GM12878 (cell line): ENCODE measurements at regions not wholly inside any gene's neighbourhood (a gene's known extent, or its start where the extent isn't known, plus 50 kb on each side); places are given as distances from the start of the nearest gene placed in this dataset.

Source experiments
- ATAC-seq: fragments of 200-7000 bp; cut with Tn5 transposase; 3 replicates; pipeline ENCODE4 v1.9.1; 2020; ENCODE audit warnings: mild to moderate bottlenecking, moderate library complexity
- BruUV-seq: library from RNA; stranded (reverse); fragments of 400-500 nt; replicated peaks from 2 replicates; lab custom pipeline; 2021; lab: Mats Ljungman, UMichigan
- CTCF ChIA-PET: fragments of 300-600 bp; sonication (Branson Sonifier 250); formaldehyde crosslinking; extraction: SDS; loops from one replicate; lab custom pipeline; 2021; ENCODE audit warnings: inconsistent platforms; lab: Yijun Ruan, JAX
- POLR2A ChIA-PET: fragments of 350-600 bp; formaldehyde crosslinking; extraction: SDS; loops from one replicate; lab custom pipeline; 2021; ENCODE audit warnings: inconsistent platforms; lab: Charles Lee
- RAD21 ChIA-PET: fragments of 300-600 bp; sonication (Branson Sonifier 250); formaldehyde crosslinking; loops from one replicate; lab custom pipeline; 2023; ENCODE audit warnings: antibody characterized with exemption; ENCODE audit not compliant: unreplicated experiment; lab: Charles Lee
- SMC1A ChIA-PET: fragments of 300-600 bp; sonication (Branson Sonifier 250); formaldehyde crosslinking; loops from one replicate; lab custom pipeline; 2023; ENCODE audit not compliant: unreplicated experiment, uncharacterized antibody; lab: Charles Lee
- DNase-seq: peaks from one replicate; pipeline ENCODE4 v3.0.0-alpha.2; 2011; ENCODE audit warnings: low read depth, low spot score
- FAIRE-seq: peaks from 3 replicates; lab custom pipeline; 2011; peaks lifted over from hg19 to GRCh38; lab: Jason Lieb, UNC
- H2AFZ ChIP-seq: 2 replicates; pipeline ENCODE4 v1.6.0; 2011; ENCODE audit warnings: low read depth, low read length, control low read depth; ENCODE audit not compliant: control insufficient read depth
- H3K27ac ChIP-seq: 2 replicates; pipeline ENCODE4 v1.5.1; 2011; ENCODE audit warnings: control low read depth; ENCODE audit not compliant: control insufficient read depth, insufficient read depth
- H3K27me3 ChIP-seq, 2 experiments: replicated peaks in 1 of 2; 2 replicates each; pipeline versions ENCODE4 v1.6.0 to v1.6.1; 2011; ENCODE audit warnings: low read length in 1 of 2; ENCODE audit not compliant: control insufficient read depth in 2 of 2, insufficient read depth in 2 of 2
- H3K36me3 ChIP-seq, 2 experiments: 2 replicates each; pipeline ENCODE4 v1.5.1; 2011; ENCODE audit warnings: low read length in 1 of 2; ENCODE audit not compliant: control insufficient read depth in 2 of 2, insufficient read depth in 2 of 2
- H3K4me1 ChIP-seq: 2 replicates; pipeline ENCODE4 v1.6.1; 2011; ENCODE audit warnings: mild to moderate bottlenecking, low read length, moderate library complexity, mixed read lengths; ENCODE audit not compliant: control insufficient read depth, insufficient read depth
- H3K4me2 ChIP-seq: 2 replicates; pipeline ENCODE4 v1.6.0; 2011; ENCODE audit warnings: control low read depth; ENCODE audit not compliant: control insufficient read depth, insufficient read depth
- H3K4me3 ChIP-seq: fragments of 200-600 bp; sonication (generic); 2 replicates; pipeline ENCODE4 v1.5.1; 2016
- H3K79me2 ChIP-seq: 2 replicates; pipeline ENCODE4 v1.6.0; 2011; ENCODE audit warnings: low read length; ENCODE audit not compliant: control insufficient read depth, insufficient read depth
- H3K9ac ChIP-seq: 2 replicates; pipeline ENCODE4 v1.8.0; 2011; ENCODE audit warnings: low read length, control low read depth, mixed read lengths; ENCODE audit not compliant: control insufficient read depth, insufficient read depth
- H3K9me3 ChIP-seq: replicated peaks from 3 replicates; pipeline ENCODE4 v1.5.1; 2011; ENCODE audit warnings: mild to moderate bottlenecking, low read length; ENCODE audit not compliant: control insufficient read depth, insufficient read depth
- H4K20me1 ChIP-seq: 2 replicates; pipeline ENCODE4 v1.6.0; 2011; ENCODE audit not compliant: control insufficient read depth, insufficient read depth
- BMI1 ChIP-seq: fragments of 450-650 bp; IDR thresholded peaks from 2 replicates; pipeline ENCODE4 v1.6.1; 2016; ENCODE audit warnings: mild to moderate bottlenecking, moderate library complexity, borderline replicate concordance
- IRF5 ChIP-seq: fragments of 450-650 bp; IDR thresholded peaks from 2 replicates; pipeline ENCODE4 v1.6.1; 2017; ENCODE audit warnings: borderline replicate concordance
- MLLT1 ChIP-seq: fragments of 450-650 bp; IDR thresholded peaks from 2 replicates; pipeline ENCODE4 v1.6.1; 2016; ENCODE audit warnings: mild to moderate bottlenecking
- NFIC ChIP-seq: IDR thresholded peaks from 2 replicates; pipeline ENCODE4 v1.6.1; 2012; ENCODE audit warnings: low read depth, mild to moderate bottlenecking, inconsistent platforms, low read length, moderate library complexity
- POLR2AphosphoS5 ChIP-seq: IDR thresholded peaks from 2 replicates; pipeline ENCODE4 v1.6.1; 2011; ENCODE audit warnings: mild to moderate bottlenecking, low read length, inconsistent platforms
- TCF3 ChIP-seq: IDR thresholded peaks from 2 replicates; pipeline ENCODE4 v1.6.1; 2012; ENCODE audit warnings: low read depth, mild to moderate bottlenecking, low read length, borderline replicate concordance; ENCODE audit not compliant: insufficient read depth
- ZNF274 ChIP-seq: IDR thresholded peaks from one replicate; pipeline ENCODE4 v1.8.0; 2011; ENCODE audit not compliant: insufficient read length, insufficient read depth
- ZNF687 ChIP-seq: fragments of 450-650 bp; IDR thresholded peaks from 2 replicates; pipeline ENCODE4 v1.6.1; 2017; ENCODE audit warnings: mild to moderate bottlenecking, moderate library complexity
- WGBS: methylation state at CpG from one replicate; pipeline ENCODE4 v1.1.6; 2016; ENCODE audit warnings: low lambda C conversion rate; ENCODE audit not compliant: insufficient replicate concordance, insufficient coverage; ENCODE audit errors: missing lambda C conversion rate; 5-methylcytosine and 5-hydroxymethylcytosine counted together
- in situ Hi-C: fragments of 300-500 bp; cut with MboI; formaldehyde crosslinking; loops from 9 replicates; pipeline ENCODE4 v1.14.3; 2018; ENCODE audit warnings: mixed read lengths
- intact Hi-C: fragments of 100-400 bp; cut with micrococcal nuclease; formaldehyde crosslinking; loops from one replicate; pipeline ENCODE4 v1.14.2; 2022; ENCODE audit not compliant: unreplicated experiment

- no peak for TF ChIP-seq ZNF687
- no peak for TF ChIP-seq POLR2AphosphoS5
Measured at GRCh38 chr4:120291541-120291940, 224.9 kb upstream of the MAD2L1 start (continued).

GRCh38 chr4:120290553-120290952 lies 223.9 kb upstream of the MAD2L1 start:
- no peak for DNase-seq
- POLR2A ChIA-PET, result no interaction called here
- intact Hi-C loops (no loop called here), in situ Hi-C loops (no loop called here)
- no peaks in the 10 kb centered on the region for H3K27me3 ChIP-seq
- H3K27ac ChIP-seq, result no peak overlapping the region
- 0% methylated on average over 1 of the region's 1 CpG for WGBS
- BruUV-seq, result no TSS peak
- no peaks in the 10 kb centered on the region for H3K9me3 ChIP-seq
- FAIRE-seq, result no peak
- no peak overlapping the region for H3K9ac ChIP-seq
- RAD21 ChIA-PET, result no interaction called here
- H3K4me1 ChIP-seq, result no peaks in the 10 kb centered on the region
- no peak overlapping the region for H3K4me2 ChIP-seq
- TF ChIP-seq NFIC (no peak), BMI1 (no peak), TCF3 (no peak), MLLT1 (no peak), IRF5 (no peak), ZNF274 (no peak)
- SMC1A ChIA-PET, result no interaction called here
- no peak overlapping the region for H2AFZ ChIP-seq
- H3K36me3 ChIP-seq, result no peaks in the 10 kb centered on the region
- H4K20me1 ChIP-seq, result no peaks in the 10 kb centered on the region
- no peak for ATAC-seq
- CTCF ChIA-PET, result no interaction called here
- H3K79me2 ChIP-seq, result no peaks in the 10 kb centered on the region
- no peak overlapping the region for H3K4me3 ChIP-seq
